HL-60 (cell line): ENCODE measurements at regions not wholly inside any gene's neighbourhood (a gene's known extent, or its start where the extent isn't known, plus 50 kb on each side); places are given as distances from the start of the nearest gene placed in this dataset.

Experiments used
- CTCF ChIP-seq: IDR thresholded peaks from one replicate; pipeline ENCODE4 v1.5.1; 2011; ENCODE audit warnings: low read length, control low read depth, inconsistent platforms; ENCODE audit not compliant: insufficient read depth
- GABPA ChIP-seq: IDR thresholded peaks from 2 replicates; pipeline ENCODE4 v1.6.1; 2012; ENCODE audit warnings: low read depth
- POLR2AphosphoS5 ChIP-seq: IDR thresholded peaks from 2 replicates; pipeline ENCODE4 v1.6.1; 2012; ENCODE audit warnings: low read depth

DNA sequence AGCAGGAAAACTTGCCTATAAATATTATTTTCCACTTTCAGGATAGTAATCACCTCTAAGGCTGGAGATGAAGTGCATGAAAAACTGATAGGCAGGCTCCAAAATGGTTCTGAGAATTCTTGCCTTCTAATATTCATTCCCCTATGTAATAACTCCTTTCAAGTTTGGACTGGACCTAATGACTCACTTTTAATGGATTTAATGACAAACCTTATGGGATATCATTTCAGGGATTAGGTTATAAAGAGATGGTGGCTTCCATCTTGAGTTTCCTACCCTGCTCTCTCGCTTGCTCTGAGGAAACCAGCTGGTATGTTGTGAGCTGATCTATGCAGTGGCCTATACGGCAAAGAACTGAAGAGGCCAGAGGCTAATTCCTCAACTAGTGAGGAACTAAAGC lies 192.0 kb downstream of the BCHE start:
- TF ChIP-seq CTCF (no peak), POLR2AphosphoS5 (no peak), GABPA (no peak)
